Hepatic stellate cell (primary cell): ENCODE measurements at regions not wholly inside any gene's neighbourhood (a gene's known extent, or its start where the extent isn't known, plus 50 kb on each side); places are given as distances from the start of the nearest gene placed in this dataset.
"Not testable (repeated sequence)": the region's sequence is repeated elsewhere in the genome, so short reads cannot be mapped to it uniquely, and the experiment has no call there.

Experiments used
- DNase-seq: peaks from one replicate; pipeline ENCODE4 v3.0.0; 2011; ENCODE audit warnings: low spot score

- peak; percentile 4 for DNase-seq
Observed at GRCh38 chrX:112577146-112577545, 102.6 kb downstream of the LHFPL1 start.

- DNase-seq: no peak
Observed at GRCh38 chrX:112571388-112571787, 108.3 kb downstream of the LHFPL1 start.

- DNase-seq: no peak
Observed at GRCh38 chrX:112555831-112556230, 123.9 kb downstream of the LHFPL1 start.

DNA sequence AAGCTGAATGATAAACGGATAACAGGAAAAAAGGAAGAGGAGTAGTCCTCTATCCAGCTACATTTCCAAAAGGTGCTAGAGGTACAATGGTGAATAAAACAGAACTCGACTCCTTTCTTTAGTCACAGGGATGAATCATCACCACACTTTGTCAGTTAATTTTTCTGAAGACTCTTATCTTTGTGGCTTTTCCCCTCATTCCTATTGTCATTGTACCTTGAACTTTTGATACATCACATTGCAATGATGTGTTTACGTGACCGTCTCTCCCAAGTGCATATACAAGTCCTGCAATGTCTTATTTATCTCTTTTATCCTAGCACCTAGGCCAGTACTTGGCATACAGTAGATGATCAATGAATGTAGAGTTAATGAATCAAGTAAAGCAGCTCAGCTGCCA is 134.7 kb downstream of the LHFPL1 start:
- DNase-seq: no peak

GRCh38 chrX:112536544-112536943 is 143.2 kb downstream of the LHFPL1 start:
- no peak for DNase-seq

GRCh38 chrX:112527903-112528302 is 151.8 kb downstream of the LHFPL1 start:
- no peak for DNase-seq

DNA sequence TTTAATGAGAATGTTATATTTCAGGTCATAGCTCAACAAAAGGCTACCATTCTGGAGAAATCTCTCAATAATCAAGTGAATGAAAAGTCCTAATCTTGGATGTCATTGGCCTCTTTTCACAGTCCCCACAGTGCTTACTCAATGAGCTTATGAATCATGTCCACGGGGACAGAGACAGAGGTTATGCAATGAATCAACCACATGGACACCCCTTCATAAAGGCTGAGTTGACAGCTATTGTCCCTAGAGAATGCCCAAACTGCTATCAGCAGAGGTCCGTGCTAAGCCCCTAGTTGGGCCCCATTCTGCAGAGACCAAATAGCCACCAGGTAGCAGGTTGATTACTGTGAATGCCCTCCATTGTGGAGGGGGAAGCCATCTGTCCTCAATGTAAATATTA is 158.1 kb downstream of the LHFPL1 start:
- no peak for DNase-seq

DNA sequence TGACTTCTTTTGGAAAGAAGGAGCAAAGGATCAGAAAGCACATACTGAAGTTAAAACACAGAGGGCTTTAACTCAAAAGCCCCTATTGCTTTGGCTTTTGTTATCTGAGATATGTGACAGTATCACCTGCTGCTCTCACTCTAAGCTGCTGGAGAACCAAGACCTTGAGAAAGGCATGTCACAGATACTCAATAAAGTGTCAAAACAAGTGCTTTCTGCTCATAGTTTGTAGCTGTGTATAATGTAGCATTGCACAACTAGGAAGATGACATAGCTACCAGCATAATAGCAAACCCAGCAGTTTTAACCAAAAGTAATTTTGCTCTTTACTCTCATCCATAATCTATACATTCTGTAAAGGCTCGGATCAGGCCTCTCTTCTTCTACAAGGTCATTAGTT is 159.6 kb downstream of the LHFPL1 start:
- no peak for DNase-seq

GRCh38 chrX:112513154-112513553 is 166.6 kb downstream of the LHFPL1 start:
- peak; percentile 4 for DNase-seq

- no peak for DNase-seq
Observed at GRCh38 chrX:112512509-112512908, 167.2 kb downstream of the LHFPL1 start.

DNA sequence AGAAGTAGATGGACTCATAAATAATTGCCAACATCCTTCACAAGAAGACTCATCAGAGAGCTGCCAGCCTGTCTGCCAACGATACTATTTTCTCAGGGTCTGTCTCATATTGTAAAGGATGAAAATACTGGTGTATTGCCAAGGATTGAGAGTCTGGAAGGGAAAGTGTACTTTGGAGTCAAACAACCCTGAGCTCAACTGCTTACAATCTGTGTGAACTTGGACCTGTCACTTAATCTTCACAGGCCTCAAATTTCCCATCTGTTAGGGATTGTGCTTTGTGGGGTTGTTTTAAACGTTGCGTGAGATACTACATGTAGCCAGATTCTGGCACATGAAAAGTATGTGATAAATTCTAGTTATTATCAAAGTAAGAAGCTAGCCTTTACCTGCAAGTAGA is 169.1 kb downstream of the LHFPL1 start:
- DNase-seq: no peak

DNA sequence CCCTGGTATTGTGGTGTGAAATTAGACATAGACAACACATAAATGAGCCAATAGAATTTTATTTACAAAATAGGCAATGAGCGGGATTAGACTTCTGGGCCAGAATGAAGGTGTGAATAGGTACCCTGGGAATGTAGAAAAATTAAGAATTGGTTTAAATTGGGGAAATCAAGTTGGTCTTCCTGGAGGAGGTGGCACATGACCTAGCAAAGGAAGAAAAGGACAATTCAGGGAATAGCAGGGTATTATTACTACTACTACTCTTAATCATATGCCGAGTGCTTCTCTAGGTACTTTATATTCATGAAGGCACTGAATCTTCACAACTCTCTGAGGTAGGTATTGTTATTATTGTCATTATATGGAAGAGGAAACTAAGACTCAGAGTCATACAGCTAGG is 202.1 kb downstream of the LHFPL1 start:
- no peak for DNase-seq

GRCh38 chrX:112473654-112474053 is 206.1 kb downstream of the LHFPL1 start:
- no peak for DNase-seq

GRCh38 chrX:112470551-112470950 is 209.2 kb downstream of the LHFPL1 start:
- DNase-seq: no peak

DNA sequence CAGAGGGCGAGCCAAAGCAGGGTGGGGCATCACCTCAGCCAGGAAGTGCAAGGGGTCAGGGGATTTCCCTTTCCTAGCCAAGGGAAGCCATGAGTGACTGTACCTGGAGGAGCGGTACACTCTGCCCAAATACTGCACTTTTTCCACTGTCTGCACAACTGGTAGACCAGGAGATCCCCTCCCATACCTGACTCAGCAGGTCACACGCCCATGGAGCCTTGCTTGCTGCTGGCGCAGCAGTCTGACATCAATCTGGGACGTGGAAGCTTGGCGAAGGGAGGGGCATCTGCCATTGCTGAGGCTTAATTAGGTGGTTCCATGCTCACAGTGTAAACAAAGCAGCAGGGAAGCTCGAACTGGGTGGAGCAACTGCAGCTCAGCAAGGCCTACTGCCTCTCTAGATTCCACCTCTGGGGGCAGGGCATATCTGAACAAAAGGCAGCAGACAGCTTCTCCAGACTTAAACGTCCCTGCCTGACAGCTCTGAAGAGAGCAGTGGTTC is 217.7 kb downstream of the LHFPL1 start:
- not testable (repeated sequence) for DNase-seq

DNA sequence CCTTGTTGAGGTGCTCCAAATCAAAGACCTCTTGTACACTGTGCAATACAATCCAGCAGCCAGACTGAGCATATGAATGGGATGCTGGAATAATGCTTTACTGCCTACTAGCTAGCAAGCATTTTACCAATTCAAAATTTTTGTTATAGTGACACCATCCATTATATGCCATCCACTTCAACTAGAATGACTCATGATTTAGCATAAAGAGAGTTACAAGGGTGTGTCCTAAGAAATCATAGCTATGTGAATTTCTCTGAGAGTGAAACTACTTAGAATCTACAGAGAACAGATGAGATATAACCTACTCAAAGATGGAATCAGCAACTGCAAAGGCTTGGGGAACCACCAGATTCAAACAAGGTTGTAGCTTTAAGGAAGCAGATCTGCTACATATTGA is 221.9 kb downstream of the LHFPL1 start:
- DNase-seq: no peak

DNA sequence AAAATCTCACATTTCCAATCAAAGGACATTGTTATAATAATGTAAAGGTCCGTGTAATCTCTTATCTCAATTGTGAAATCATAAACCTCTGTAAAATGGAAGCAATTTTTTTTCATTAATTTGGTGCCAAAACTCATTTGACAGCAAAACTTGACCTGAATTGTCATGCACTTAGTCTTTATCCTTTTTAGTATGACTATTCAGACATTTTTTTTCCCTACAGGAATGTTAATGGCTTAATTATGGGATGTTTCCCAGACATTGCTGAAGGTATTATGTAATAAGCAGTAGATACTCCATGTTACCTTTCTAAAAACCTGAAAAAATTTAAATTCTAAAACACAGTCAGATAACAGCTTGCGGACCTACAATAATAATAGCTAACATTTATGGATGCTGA is 228.9 kb downstream of the LHFPL1 start:
- no peak for DNase-seq

DNA sequence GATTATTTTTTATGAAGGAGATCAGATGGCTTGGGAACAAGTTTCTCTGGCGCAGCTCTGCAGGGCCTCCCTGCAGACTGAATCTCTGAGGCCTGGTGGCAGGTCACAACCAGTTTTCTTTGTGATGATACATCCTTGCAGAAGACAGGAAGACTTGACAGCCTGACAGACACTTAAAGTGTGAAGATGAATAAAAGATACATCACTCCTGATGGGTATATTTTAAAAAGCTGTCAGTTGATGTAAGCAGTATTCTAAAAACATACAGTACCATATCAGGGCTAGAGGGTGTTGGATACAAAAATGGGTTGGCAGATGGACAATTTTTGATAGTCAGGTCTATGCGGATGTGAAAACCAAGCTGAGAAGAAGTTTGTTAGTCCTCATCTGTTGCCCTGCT is 239.5 kb downstream of the LHFPL1 start:
- DNase-seq: no peak

- no peak for DNase-seq
Observed at GRCh38 chrX:112424166-112424565, 255.6 kb downstream of the LHFPL1 start.

DNA sequence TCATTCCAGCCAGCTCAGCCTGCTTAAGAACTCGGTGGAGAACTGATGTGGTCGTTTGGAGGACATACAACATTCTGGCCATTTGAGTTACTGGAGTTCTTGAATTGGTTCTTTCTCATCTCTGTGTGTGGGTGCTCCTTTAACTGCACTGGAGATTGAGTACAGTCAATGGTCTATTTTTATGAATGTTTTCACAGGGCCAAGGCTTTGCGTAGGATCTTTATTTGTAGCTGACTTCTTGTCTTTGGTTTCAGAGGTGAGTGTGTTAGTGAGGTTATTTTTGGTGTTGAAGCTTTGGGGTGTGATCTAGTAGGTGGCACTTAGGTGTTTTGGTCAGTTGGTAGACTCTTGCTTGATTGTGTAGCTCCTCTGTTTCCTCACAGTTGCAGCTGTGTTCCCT is 288.4 kb downstream of the LHFPL1 start:
- no peak for DNase-seq

DNA sequence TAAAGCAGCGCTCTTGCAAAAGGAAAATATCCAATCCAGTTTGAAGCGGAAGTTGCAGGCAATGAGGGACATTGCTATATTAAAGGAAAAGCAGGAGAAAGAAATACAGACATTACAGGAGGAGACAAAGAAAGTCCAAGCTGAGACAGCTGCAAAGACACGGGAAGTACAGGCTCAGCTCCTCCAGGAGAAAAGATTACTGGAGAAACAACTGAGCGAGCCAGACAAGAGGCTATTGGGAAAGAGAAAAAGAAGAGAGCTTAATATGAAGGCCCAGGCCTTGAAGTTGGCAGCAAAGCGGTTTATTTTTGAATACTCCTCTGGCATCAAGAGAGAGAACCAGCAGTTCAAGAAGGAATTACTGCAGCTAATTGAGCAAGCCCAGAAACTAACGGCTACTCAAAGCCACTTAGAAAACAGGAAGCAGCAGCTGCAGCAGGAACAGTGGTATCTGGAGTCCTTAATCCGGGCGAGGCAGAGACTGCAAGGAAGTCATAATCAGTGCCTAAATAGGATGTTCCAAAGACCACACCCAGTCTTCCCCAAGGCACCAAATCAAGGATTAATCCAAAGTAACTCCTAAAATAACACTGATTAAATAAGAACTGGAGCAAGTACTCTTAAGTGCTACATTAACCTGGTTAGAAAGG is 298.0 kb downstream of the LHFPL1 start:
- not testable (repeated sequence) for DNase-seq

DNA sequence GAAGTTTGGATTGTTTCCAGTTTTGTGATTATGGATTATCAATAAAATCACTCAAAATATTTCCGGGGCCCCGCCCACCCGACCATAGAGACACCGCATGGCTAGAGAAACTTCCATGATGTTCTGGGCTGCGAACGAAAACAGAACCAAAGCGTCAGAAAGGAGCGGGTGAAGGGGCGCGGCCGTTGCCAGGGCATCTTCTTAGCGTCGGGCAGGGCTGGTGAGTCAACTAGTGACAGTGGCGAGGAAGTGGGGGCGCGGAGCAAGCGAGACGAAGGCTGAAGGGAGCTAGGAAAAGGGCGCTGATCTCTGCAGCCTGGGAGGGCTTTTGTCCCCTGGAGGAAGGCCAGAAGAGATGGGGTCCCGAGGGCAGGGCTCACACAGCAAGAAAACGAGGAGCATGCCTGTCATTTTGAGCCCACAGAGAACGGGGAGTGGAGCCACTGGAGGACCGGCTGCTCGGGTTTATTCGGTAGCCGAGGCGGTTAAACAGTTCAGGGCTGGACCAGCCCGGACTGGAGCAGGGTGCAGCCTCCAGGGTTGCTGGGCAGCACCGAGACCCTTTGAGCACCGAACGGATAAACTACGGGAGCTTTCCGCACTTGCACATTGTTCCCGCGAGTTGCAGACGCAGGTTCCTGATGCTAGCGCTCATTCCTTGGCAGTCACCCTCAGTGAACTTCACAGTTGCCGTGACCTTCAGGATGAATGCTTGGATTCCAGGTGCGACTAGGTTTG is 298.1 kb upstream of the TRPC5 start:
- DNase-seq: no peak

DNA sequence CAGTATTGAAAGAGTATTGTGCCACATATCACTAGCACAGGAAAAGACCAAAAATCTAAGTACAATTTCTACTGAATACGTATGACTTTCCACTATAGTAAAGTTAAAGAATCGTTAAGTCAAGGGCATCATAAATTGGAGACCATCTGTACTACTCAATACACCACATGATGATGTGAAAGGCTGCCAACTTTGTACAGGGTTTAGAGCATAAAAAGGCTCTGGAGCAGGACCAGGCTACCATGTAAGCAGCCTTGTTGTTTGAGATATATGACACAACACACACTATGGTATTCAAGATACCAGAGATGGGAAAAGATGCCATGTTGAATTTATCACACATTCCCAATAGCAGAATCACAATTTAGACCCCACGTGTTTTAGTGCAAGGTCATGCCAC is 294.9 kb upstream of the TRPC5 start:
- DNase-seq: no peak

DNA sequence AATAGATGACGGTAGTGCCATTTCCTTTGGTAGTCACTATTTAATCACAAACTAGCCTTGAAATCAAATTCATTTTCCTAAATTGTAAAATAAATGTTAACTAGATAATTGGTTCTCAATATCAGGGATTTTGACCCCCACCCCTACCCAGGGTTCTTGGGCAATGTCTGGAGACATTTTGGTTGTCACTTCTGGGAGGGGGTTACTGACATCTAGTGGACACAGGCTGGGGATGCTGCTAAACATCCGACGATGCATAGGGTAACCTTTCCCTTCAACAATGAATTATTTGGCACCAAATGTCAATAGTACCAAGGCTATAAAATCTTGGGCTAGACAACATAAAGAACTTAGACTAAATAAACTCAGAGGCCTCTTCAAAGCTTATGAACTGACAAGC is 285.8 kb upstream of the TRPC5 start:
- no peak for DNase-seq
